ENCODE measurements at regions not wholly inside any gene's neighbourhood (a gene's known extent, or its start where the extent isn't known, plus 50 kb on each side); places are given as distances from the start of the nearest gene placed in this dataset.

DNA sequence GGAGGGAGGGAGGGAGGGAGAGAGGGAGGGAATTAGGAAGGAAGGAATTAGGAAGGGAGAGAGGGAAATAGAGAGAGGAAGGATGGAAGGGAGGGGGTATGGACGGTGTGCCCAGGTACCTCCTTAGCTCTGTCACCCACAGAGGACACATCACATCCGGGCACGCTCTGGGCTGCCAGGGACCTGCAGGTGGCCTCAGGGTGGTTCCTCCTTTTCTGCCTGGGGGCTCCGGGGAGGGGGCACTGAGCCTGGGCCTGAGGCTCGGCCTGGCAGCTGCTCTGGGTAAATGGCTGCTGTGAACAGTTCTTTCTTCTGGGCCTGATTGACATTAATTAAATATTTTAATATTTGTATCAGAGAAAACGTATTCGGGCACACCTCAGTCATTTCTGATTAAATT, 733.5 kb downstream of the BRD1 start:
- no peaks in the 10 kb centered on the region for H3K79me2 ChIP-seq (ENCODE audit: low read length)
- POLR2A ChIA-PET (ENCODE audit: unreplicated experiment), result no interaction called here
- H3K9me3 ChIP-seq (ENCODE audit: low read length), result no peaks in the 10 kb centered on the region
- no TSS peak for BruUV-seq (replicated peaks)
- DNase-seq (no peak), ATAC-seq (no peak)
- intact Hi-C loops (cut with micrococcal nuclease), result no loop called here
- H3K36me3 ChIP-seq (ENCODE audit: low read depth, low read length), result no peaks in the 10 kb centered on the region
- no peak overlapping the region for H3K4me2 ChIP-seq (ENCODE audit: low read length)
- no peak overlapping the region for H3K4me3 ChIP-seq (ENCODE audit: low read length)
- H3K9ac ChIP-seq (ENCODE audit: low read length), result no peak overlapping the region
- H3K27me3 ChIP-seq (ENCODE audit: low read length), result no peaks in the 10 kb centered on the region
- TF ChIP-seq EZH2 (IDR thresholded peaks at IDR 0.05; ENCODE audit: low read length, unreplicated experiment) (no peak), EZH2phosphoT487 (IDR thresholded peaks at IDR 0.05; ENCODE audit: borderline replicate concordance, low read length) (no peak)
- TF ChIP-seq, protein P1, sequence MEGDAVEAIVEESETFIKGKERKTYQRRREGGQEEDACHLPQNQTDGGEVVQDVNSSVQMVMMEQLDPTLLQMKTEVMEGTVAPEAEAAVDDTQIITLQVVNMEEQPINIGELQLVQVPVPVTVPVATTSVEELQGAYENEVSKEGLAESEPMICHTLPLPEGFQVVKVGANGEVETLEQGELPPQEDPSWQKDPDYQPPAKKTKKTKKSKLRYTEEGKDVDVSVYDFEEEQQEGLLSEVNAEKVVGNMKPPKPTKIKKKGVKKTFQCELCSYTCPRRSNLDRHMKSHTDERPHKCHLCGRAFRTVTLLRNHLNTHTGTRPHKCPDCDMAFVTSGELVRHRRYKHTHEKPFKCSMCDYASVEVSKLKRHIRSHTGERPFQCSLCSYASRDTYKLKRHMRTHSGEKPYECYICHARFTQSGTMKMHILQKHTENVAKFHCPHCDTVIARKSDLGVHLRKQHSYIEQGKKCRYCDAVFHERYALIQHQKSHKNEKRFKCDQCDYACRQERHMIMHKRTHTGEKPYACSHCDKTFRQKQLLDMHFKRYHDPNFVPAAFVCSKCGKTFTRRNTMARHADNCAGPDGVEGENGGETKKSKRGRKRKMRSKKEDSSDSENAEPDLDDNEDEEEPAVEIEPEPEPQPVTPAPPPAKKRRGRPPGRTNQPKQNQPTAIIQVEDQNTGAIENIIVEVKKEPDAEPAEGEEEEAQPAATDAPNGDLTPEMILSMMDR (conservative IDR thresholded peaks at IDR 0.05; ENCODE audit: low read depth, low read length), result no peak
- H2AFZ ChIP-seq (ENCODE audit: low read length), result no peak overlapping the region
- no peak overlapping the region for H3K27ac ChIP-seq (ENCODE audit: low read length)
- H3F3A ChIP-seq (ENCODE audit: low read length, unreplicated experiment), result no peaks in the 10 kb centered on the region
- no peaks in the 10 kb centered on the region for H3K4me1 ChIP-seq (ENCODE audit: insufficient read depth, low read length)
- H4K20me1 ChIP-seq (ENCODE audit: low read length), result no peaks in the 10 kb centered on the region
- CTCF ChIA-PET, result no interaction called here
- H3K9me2 ChIP-seq (replicated peaks; ENCODE audit: low read length), result no peaks in the 10 kb centered on the region

DNA sequence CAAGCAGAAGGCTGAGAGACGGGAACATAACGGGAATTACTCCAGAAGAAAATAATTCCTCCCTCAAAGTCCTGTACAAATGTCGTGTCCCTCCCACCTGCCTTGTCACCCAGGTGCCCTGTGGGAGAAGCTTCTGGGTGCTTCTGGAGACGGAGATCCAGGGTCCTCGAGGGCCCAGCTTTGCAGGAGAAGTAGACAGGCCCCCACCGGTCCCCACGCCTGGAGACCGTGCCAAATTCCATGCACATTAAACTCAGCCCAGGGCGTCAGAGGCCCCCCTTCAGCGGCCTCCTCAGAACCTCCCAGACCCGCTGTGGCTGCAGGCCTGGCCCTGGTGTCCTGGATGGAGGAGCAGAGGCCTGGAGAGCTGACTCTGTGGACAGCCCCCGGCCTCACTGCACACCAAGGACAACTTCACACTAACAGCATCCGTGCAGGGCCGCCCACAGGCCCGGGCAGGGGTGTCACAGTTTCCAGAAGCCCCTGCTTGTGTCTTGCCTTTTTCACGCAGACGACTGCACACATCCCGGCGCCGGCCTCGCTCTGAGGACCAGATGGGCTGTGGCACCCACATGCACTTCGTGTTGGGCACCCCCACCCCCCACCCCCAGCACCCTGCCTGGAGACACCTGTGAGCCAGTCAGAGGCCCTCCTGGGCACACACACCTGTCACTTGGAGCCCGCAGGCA, 734.3 kb downstream of the BRD1 start:
- no peak for DNase-seq
- Histone ChIP-seq H3K4me1 (ENCODE audit: insufficient read depth, low read length) (no peaks in the 10 kb centered on the region), H4K20me1 (ENCODE audit: low read length) (no peaks in the 10 kb centered on the region), H2AFZ (ENCODE audit: low read length) (no peak overlapping the region), H3K4me2 (ENCODE audit: low read length) (no peak overlapping the region), H3F3A (ENCODE audit: low read length, unreplicated experiment) (no peaks in the 10 kb centered on the region), H3K27ac (ENCODE audit: low read length) (no peak overlapping the region), H3K36me3 (ENCODE audit: low read depth, low read length) (no peaks in the 10 kb centered on the region), H3K27me3 (ENCODE audit: low read length) (no peaks in the 10 kb centered on the region), H3K9ac (ENCODE audit: low read length) (no peak overlapping the region), H3K9me2 (replicated peaks; ENCODE audit: low read length) (no peaks in the 10 kb centered on the region), H3K79me2 (ENCODE audit: low read length) (no peaks in the 10 kb centered on the region), H3K9me3 (ENCODE audit: low read length) (no peaks in the 10 kb centered on the region), H3K4me3 (ENCODE audit: low read length) (no peak overlapping the region)
- intact Hi-C loops (cut with micrococcal nuclease), result no loop called here
- POLR2A ChIA-PET (ENCODE audit: unreplicated experiment), result no interaction called here
- CTCF ChIA-PET, result no interaction called here
- no TSS peak for BruUV-seq (replicated peaks)
- ATAC-seq, result no peak
- TF ChIP-seq EZH2 (IDR thresholded peaks at IDR 0.05; ENCODE audit: low read length, unreplicated experiment), result no peak
- TF ChIP-seq EZH2phosphoT487 (IDR thresholded peaks at IDR 0.05; ENCODE audit: borderline replicate concordance, low read length), result no peak
- TF ChIP-seq, protein P1 (conservative IDR thresholded peaks at IDR 0.05; ENCODE audit: low read depth, low read length), result no peak

- H3K79me2 ChIP-seq (ENCODE audit: low read length), result no peaks in the 10 kb centered on the region
- H3K9me3 ChIP-seq (ENCODE audit: low read length), result no peaks in the 10 kb centered on the region
- ChIA-PET POLR2A (ENCODE audit: unreplicated experiment) (no interaction called here), CTCF (no interaction called here)
- no peak overlapping the region for H3K9ac ChIP-seq (ENCODE audit: low read length)
- no TSS peak for BruUV-seq (replicated peaks)
- H3K4me1 ChIP-seq (ENCODE audit: insufficient read depth, low read length), result no peaks in the 10 kb centered on the region
- no peaks in the 10 kb centered on the region for H4K20me1 ChIP-seq (ENCODE audit: low read length)
- intact Hi-C loops (cut with micrococcal nuclease), result no loop called here
- no peak overlapping the region for H3K4me2 ChIP-seq (ENCODE audit: low read length)
- no peak for TF ChIP-seq EZH2phosphoT487 (IDR thresholded peaks at IDR 0.05; ENCODE audit: borderline replicate concordance, low read length)
- TF ChIP-seq EZH2 (IDR thresholded peaks at IDR 0.05; ENCODE audit: low read length, unreplicated experiment), result no peak
- TF ChIP-seq, protein P1 (conservative IDR thresholded peaks at IDR 0.05; ENCODE audit: low read depth, low read length), result no peak
- H3K4me3 ChIP-seq (ENCODE audit: low read length), result no peak overlapping the region
- ATAC-seq (no peak), DNase-seq (no peak)
- no peak overlapping the region for H3K27ac ChIP-seq (ENCODE audit: low read length)
- no peaks in the 10 kb centered on the region for H3K9me2 ChIP-seq (replicated peaks; ENCODE audit: low read length)
- H2AFZ ChIP-seq (ENCODE audit: low read length), result no peak overlapping the region
- no peaks in the 10 kb centered on the region for H3K27me3 ChIP-seq (ENCODE audit: low read length)
- no peaks in the 10 kb centered on the region for H3F3A ChIP-seq (ENCODE audit: low read length, unreplicated experiment)
- H3K36me3 ChIP-seq (ENCODE audit: low read depth, low read length), result no peaks in the 10 kb centered on the region
Measured at GRCh38 chr22:49092716-49093115, 735.0 kb downstream of the BRD1 start.

All from PC-3 (cell line).